ENCODE measurements at regions not wholly inside any gene's neighbourhood (a gene's known extent, or its start where the extent isn't known, plus 50 kb on each side); places are given as distances from the start of the nearest gene placed in this dataset.
A peak's percentile ranks its signal among the peaks of the same experiment; 100 is the strongest.

DNA sequence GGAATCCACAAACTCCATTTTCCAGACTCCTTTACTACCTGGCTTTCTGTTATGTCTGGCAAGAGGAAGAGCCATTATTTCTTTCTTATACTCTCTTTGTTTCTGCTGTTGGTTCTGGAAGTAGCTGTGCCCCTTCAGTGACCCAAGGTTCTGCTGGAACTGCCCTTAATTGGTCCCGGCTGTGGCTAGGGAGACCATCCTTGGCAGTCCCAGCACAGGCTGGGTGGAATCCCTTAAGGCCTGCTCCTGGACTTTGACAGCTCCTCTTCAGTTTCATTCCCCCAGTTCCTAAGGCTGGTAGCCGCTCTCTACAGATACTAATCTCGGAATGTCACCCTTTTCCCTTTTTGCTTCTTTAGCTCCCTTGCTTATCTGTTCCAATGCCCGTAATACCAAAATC is 81.9 kb upstream of the GLIS3 start:
- no peak overlapping the region for H2AFZ ChIP-seq (ENCODE audit: low read depth, low read length)
- H3K9ac ChIP-seq (ENCODE audit: low read length), result no peak overlapping the region
- Mint-ChIP-seq H3K36me3 (ENCODE audit: low read depth, unreplicated experiment) (no peaks in the 10 kb centered on the region), H3K27me3 (ENCODE audit: low read depth, unreplicated experiment) (no peaks in the 10 kb centered on the region), H3K4me1 (ENCODE audit: low read depth, unreplicated experiment) (no peaks in the 10 kb centered on the region), H3K9me3 (ENCODE audit: unreplicated experiment) (no peaks in the 10 kb centered on the region), H3K4me3 (ENCODE audit: unreplicated experiment) (no peak overlapping the region), H3K27ac (ENCODE audit: unreplicated experiment) (no peak overlapping the region)
- H3K4me1 ChIP-seq (ENCODE audit: insufficient read depth, low read length), result no peaks in the 10 kb centered on the region
- no peak overlapping the region for H3K4me3 ChIP-seq (ENCODE audit: insufficient read depth, low read depth, low read length)
- DNase-seq (ENCODE audit: low read depth) (no peak), FAIRE-seq (no peak)
- no peaks in the 10 kb centered on the region for H3K36me3 ChIP-seq (ENCODE audit: insufficient read depth, low read length)
- H3K27ac ChIP-seq (ENCODE audit: low read depth, low read length), result no peak overlapping the region
- no peaks in the 10 kb centered on the region for H3K27me3 ChIP-seq (ENCODE audit: insufficient read depth, low read length)
- no peaks in the 10 kb centered on the region for H3K9me3 ChIP-seq (ENCODE audit: insufficient read depth, low read depth, low read length)
- TF ChIP-seq, protein P1, sequence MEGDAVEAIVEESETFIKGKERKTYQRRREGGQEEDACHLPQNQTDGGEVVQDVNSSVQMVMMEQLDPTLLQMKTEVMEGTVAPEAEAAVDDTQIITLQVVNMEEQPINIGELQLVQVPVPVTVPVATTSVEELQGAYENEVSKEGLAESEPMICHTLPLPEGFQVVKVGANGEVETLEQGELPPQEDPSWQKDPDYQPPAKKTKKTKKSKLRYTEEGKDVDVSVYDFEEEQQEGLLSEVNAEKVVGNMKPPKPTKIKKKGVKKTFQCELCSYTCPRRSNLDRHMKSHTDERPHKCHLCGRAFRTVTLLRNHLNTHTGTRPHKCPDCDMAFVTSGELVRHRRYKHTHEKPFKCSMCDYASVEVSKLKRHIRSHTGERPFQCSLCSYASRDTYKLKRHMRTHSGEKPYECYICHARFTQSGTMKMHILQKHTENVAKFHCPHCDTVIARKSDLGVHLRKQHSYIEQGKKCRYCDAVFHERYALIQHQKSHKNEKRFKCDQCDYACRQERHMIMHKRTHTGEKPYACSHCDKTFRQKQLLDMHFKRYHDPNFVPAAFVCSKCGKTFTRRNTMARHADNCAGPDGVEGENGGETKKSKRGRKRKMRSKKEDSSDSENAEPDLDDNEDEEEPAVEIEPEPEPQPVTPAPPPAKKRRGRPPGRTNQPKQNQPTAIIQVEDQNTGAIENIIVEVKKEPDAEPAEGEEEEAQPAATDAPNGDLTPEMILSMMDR (IDR thresholded peaks at IDR 0.05; ENCODE audit: insufficient read depth, low read depth, low read length), result no peak
- no peak for TF ChIP-seq EZH2 (IDR thresholded peaks at IDR 0.05; ENCODE audit: insufficient read depth, low read length)
- no peaks in the 10 kb centered on the region for H3K79me2 ChIP-seq (ENCODE audit: insufficient read depth, low read length)
- no peaks in the 10 kb centered on the region for H4K20me1 ChIP-seq (ENCODE audit: insufficient read depth, low read length)
- H3K4me2 ChIP-seq (ENCODE audit: low read length), result no peak overlapping the region

DNA sequence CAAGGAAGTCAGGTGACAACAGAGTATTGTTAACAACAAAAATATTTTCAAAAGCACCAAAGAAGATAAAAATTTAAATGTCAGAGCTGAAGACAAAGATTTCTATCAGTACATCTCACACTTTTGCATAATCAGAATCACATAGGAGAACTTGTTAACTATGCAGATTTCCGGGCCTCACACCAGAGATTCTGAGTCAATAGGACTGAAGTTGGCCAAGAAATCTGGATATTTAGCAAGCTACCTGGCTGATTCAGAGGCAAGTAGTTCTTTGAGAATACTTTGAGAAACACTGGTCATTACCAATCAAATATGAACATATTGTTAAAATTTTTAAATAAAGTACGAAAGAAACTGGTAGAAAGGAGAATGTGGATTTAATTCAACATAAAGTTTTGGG is 80.5 kb upstream of the GLIS3 start:
- no peaks in the 10 kb centered on the region for H3K36me3 Mint-ChIP-seq (ENCODE audit: low read depth, unreplicated experiment)
- TF ChIP-seq, protein P1 (IDR thresholded peaks at IDR 0.05; ENCODE audit: insufficient read depth, low read depth, low read length), result no peak
- no peak for TF ChIP-seq EZH2 (IDR thresholded peaks at IDR 0.05; ENCODE audit: insufficient read depth, low read length)
- Histone ChIP-seq H3K9me3 (ENCODE audit: insufficient read depth, low read depth, low read length) (no peaks in the 10 kb centered on the region), H3K9ac (ENCODE audit: low read length) (no peak overlapping the region), H2AFZ (ENCODE audit: low read depth, low read length) (no peak overlapping the region), H3K27ac (ENCODE audit: low read depth, low read length) (no peak overlapping the region), H3K27me3 (ENCODE audit: insufficient read depth, low read length) (no peaks in the 10 kb centered on the region), H3K4me1 (ENCODE audit: insufficient read depth, low read length) (no peaks in the 10 kb centered on the region), H4K20me1 (ENCODE audit: insufficient read depth, low read length) (no peaks in the 10 kb centered on the region), H3K4me3 (ENCODE audit: insufficient read depth, low read depth, low read length) (no peak overlapping the region), H3K79me2 (ENCODE audit: insufficient read depth, low read length) (no peaks in the 10 kb centered on the region), H3K4me2 (ENCODE audit: low read length) (no peak overlapping the region), H3K36me3 (ENCODE audit: insufficient read depth, low read length) (no peaks in the 10 kb centered on the region)
- H3K9me3 Mint-ChIP-seq (ENCODE audit: unreplicated experiment), result no peaks in the 10 kb centered on the region
- H3K27ac Mint-ChIP-seq (ENCODE audit: unreplicated experiment), result no peak overlapping the region
- peaks cover 4% of the 10 kb centered on the region for H3K4me1 Mint-ChIP-seq (ENCODE audit: low read depth, unreplicated experiment)
- no peaks in the 10 kb centered on the region for H3K27me3 Mint-ChIP-seq (ENCODE audit: low read depth, unreplicated experiment)
- H3K4me3 Mint-ChIP-seq (ENCODE audit: unreplicated experiment), result no peak overlapping the region
- DNase-seq (ENCODE audit: low read depth), result no peak
- no peak for FAIRE-seq

DNA sequence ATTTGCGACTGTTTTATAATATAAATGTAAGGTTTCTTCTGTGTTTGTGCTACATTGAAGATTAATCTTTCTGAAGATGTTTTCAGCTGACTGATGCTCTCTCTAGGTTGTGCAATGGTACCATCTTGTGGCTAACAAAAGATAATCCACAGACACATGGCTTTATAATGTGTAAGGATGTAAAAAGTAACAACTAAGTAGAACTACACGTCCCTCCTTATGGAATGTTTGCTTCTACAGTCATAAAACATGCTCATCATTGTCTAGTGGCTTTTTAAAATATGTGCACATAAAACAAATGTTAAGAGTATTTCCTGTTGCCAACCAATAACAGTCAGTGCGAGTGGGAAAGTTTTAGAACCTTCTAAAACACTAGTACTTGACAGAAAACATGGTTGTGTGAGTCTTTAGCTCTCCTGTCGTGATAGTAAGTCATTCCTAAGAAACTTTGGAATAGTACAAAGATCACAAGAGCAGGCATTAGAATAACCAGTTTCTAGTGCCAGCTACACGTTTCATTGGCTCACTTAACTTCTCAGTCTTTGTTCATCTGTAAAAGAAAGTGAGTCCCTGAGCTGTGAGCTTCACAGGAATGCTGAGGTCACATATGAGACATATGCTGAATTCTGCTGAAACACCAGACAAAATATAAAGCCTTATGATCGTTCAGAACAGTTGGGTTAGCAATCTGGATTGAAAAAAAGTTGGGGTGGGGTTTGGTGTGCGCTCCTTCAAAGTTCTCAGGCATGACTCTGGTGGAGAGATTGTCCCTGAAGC is 75.7 kb upstream of the GLIS3 start:
- peaks cover 11% of the 10 kb centered on the region for H3K4me1 Mint-ChIP-seq (ENCODE audit: low read depth, unreplicated experiment)
- Histone ChIP-seq H3K27ac (ENCODE audit: low read depth, low read length) (peak overlapping the region; percentile 10), H3K27me3 (ENCODE audit: insufficient read depth, low read length) (no peaks in the 10 kb centered on the region), H4K20me1 (ENCODE audit: insufficient read depth, low read length) (no peaks in the 10 kb centered on the region), H3K4me1 (ENCODE audit: insufficient read depth, low read length) (peaks cover 9% of the 10 kb centered on the region), H2AFZ (ENCODE audit: low read depth, low read length) (no peak overlapping the region), H3K4me3 (ENCODE audit: insufficient read depth, low read depth, low read length) (no peak overlapping the region), H3K9ac (ENCODE audit: low read length) (peak overlapping the region; percentile 1), H3K4me2 (ENCODE audit: low read length) (peak overlapping the region; percentile 19), H3K9me3 (ENCODE audit: insufficient read depth, low read depth, low read length) (no peaks in the 10 kb centered on the region), H3K79me2 (ENCODE audit: insufficient read depth, low read length) (no peaks in the 10 kb centered on the region), H3K36me3 (ENCODE audit: insufficient read depth, low read length) (no peaks in the 10 kb centered on the region)
- H3K27ac Mint-ChIP-seq (ENCODE audit: unreplicated experiment), result peak overlapping the region; percentile 12
- no peak overlapping the region for H3K4me3 Mint-ChIP-seq (ENCODE audit: unreplicated experiment)
- DNase-seq (ENCODE audit: low read depth) (peak; percentile 62), FAIRE-seq (peak; percentile 95)
- H3K27me3 Mint-ChIP-seq (ENCODE audit: low read depth, unreplicated experiment), result no peaks in the 10 kb centered on the region
- TF ChIP-seq EZH2 (IDR thresholded peaks at IDR 0.05; ENCODE audit: insufficient read depth, low read length), result no peak
- TF ChIP-seq, protein P1 (IDR thresholded peaks at IDR 0.05; ENCODE audit: insufficient read depth, low read depth, low read length), result peak; percentile 69
- H3K9me3 Mint-ChIP-seq (ENCODE audit: unreplicated experiment), result no peaks in the 10 kb centered on the region
- H3K36me3 Mint-ChIP-seq (ENCODE audit: low read depth, unreplicated experiment), result no peaks in the 10 kb centered on the region

Measured in astrocyte (in vitro differentiated cells and primary cell).